OCI-LY7 (cell line): ENCODE measurements at regions not wholly inside any gene's neighbourhood (a gene's known extent, or its start where the extent isn't known, plus 50 kb on each side); places are given as distances from the start of the nearest gene placed in this dataset.

Experiments used
- BruUV-seq: library from RNA; stranded (reverse); fragments of 400-500 nt; replicated peaks from 2 replicates; lab custom pipeline; 2021; lab: Mats Ljungman, UMichigan
- CTCF ChIA-PET: fragments of 300-600 bp; sonication (Branson Sonifier 250); formaldehyde crosslinking; loops from one replicate; lab custom pipeline; 2022; ENCODE audit warnings: antibody characterized with exemption; ENCODE audit not compliant: unreplicated experiment; lab: Charles Lee
- POLR2A ChIA-PET: fragments of 300-600 bp; sonication (Branson Sonifier 250); formaldehyde crosslinking; loops from one replicate; lab custom pipeline; 2022; ENCODE audit warnings: antibody characterized with exemption; lab: Charles Lee
- DNase-seq: peaks from one replicate; pipeline ENCODE4 v3.0.0-alpha.2; 2015; ENCODE audit warnings: low spot score
- H2AFZ ChIP-seq: fragments of 200-600 bp; sonication (generic), shearing (Covaris generic); 2 replicates; pipeline ENCODE4 v1.6.1; 2014; ENCODE audit warnings: mild to moderate bottlenecking, antibody characterized with exemption, low read length, moderate library complexity
- H3K27ac ChIP-seq: fragments of 200-600 bp; sonication (generic); 2 replicates; pipeline ENCODE4 v1.5.1; 2014; ENCODE audit warnings: mixed run types, low read depth, mild to moderate bottlenecking, moderate library complexity, low read length, inconsistent platforms; ENCODE audit not compliant: poor library complexity, severe bottlenecking
- H3K36me3 ChIP-seq: fragments of 200-600 bp; sonication (generic); 2 replicates; pipeline ENCODE4 v1.6.1; 2014; ENCODE audit warnings: mild to moderate bottlenecking, antibody characterized with exemption, low read length, moderate library complexity, mixed read lengths; ENCODE audit not compliant: insufficient read depth
- H3K4me1 ChIP-seq: fragments of 200-600 bp; sonication (generic); 2 replicates; pipeline ENCODE4 v1.5.1; 2014; ENCODE audit warnings: mild to moderate bottlenecking, low read length; ENCODE audit not compliant: insufficient read depth, poor library complexity, severe bottlenecking
- H3K4me2 ChIP-seq: fragments of 200-600 bp; sonication (generic); 2 replicates; pipeline ENCODE4 v1.6.1; 2014; ENCODE audit warnings: mild to moderate bottlenecking, low read length
- H3K4me3 ChIP-seq: fragments of 200-600 bp; sonication (generic); 2 replicates; pipeline ENCODE4 v1.5.1; 2014; ENCODE audit warnings: mild to moderate bottlenecking, low read depth, low read length; ENCODE audit not compliant: poor library complexity, severe bottlenecking
- H3K79me2 ChIP-seq: fragments of 200-600 bp; sonication (generic); 2 replicates; pipeline ENCODE4 v1.6.1; 2016; ENCODE audit warnings: low read depth, mild to moderate bottlenecking, low read length, moderate library complexity, mixed read lengths; ENCODE audit not compliant: insufficient read depth
- H3K9me2 ChIP-seq: fragments of 200-600 bp; sonication (generic); 2 replicates; pipeline ENCODE4 v1.6.1; 2016; ENCODE audit warnings: mild to moderate bottlenecking, low read length, mixed read lengths; ENCODE audit not compliant: insufficient read depth
- H3K9me3 ChIP-seq: fragments of 200-600 bp; sonication (generic); 2 replicates; pipeline ENCODE4 v1.6.1; 2014; ENCODE audit warnings: mild to moderate bottlenecking, mixed run types, low read length, mixed read lengths
- H4K20me1 ChIP-seq: fragments of 200-600 bp; sonication (generic); 2 replicates; pipeline ENCODE4 v1.6.1; 2014; ENCODE audit warnings: mild to moderate bottlenecking, antibody characterized with exemption, low read length, moderate library complexity, mixed read lengths; ENCODE audit not compliant: insufficient read depth
- CTCF ChIP-seq: fragments of 200-600 bp; sonication (generic); conservative IDR thresholded peaks from 2 replicates; pipeline ENCODE4 v1.5.1; 2014; ENCODE audit warnings: mild to moderate bottlenecking, antibody characterized with exemption, low read length, moderate library complexity, mixed read lengths
- EZH2phosphoT487 ChIP-seq: fragments of 200-600 bp; sonication (generic); IDR thresholded peaks from 2 replicates; pipeline ENCODE4 v1.6.1; 2018; ENCODE audit warnings: low read depth, borderline replicate concordance, mild to moderate bottlenecking, mixed run types, antibody characterized with exemption, low read length, moderate library complexity, mixed read lengths
- intact Hi-C: fragments of 100-400 bp; cut with micrococcal nuclease; formaldehyde crosslinking; loops from one replicate; pipeline ENCODE4 v1.10.0; 2022; ENCODE audit not compliant: unreplicated experiment

GRCh38 chr5:40089269-40089668 is 590.4 kb upstream of the PTGER4 start:
- peaks cover 24% of the 10 kb centered on the region for H3K9me3 ChIP-seq
- no peaks in the 10 kb centered on the region for H3K9me2 ChIP-seq
- CTCF ChIA-PET, result no interaction called here
- BruUV-seq, result no TSS peak
- no peak overlapping the region for H3K27ac ChIP-seq
- H2AFZ ChIP-seq, result no peak overlapping the region
- H3K79me2 ChIP-seq, result no peaks in the 10 kb centered on the region
- H3K4me1 ChIP-seq, result no peaks in the 10 kb centered on the region
- no peaks in the 10 kb centered on the region for H4K20me1 ChIP-seq
- H3K36me3 ChIP-seq, result no peaks in the 10 kb centered on the region
- H3K4me2 ChIP-seq, result no peak overlapping the region
- no peak overlapping the region for H3K4me3 ChIP-seq
- peak; percentile 60 for DNase-seq
- TF ChIP-seq CTCF (no peak), EZH2phosphoT487 (no peak)
- POLR2A ChIA-PET, result no interaction called here
- intact Hi-C loops, result no loop called here

GRCh38 chr5:40084614-40085013 is 595.1 kb upstream of the PTGER4 start:
- CTCF ChIA-PET, result no interaction called here

More at GRCh38 chr5:40084614-40085013, 595.1 kb upstream of the PTGER4 start:
- no peaks in the 10 kb centered on the region for H3K79me2 ChIP-seq
- no peaks in the 10 kb centered on the region for H3K4me1 ChIP-seq
- no peak overlapping the region for H3K27ac ChIP-seq
- no peak overlapping the region for H3K4me2 ChIP-seq
- H3K36me3 ChIP-seq, result no peaks in the 10 kb centered on the region
- H3K4me3 ChIP-seq, result no peak overlapping the region
- BruUV-seq, result no TSS peak
- TF ChIP-seq EZH2phosphoT487 (no peak), CTCF (no peak)
- no peak overlapping the region for H2AFZ ChIP-seq
- no peak for DNase-seq
- no peaks in the 10 kb centered on the region for H3K9me2 ChIP-seq
- POLR2A ChIA-PET, result interaction anchor here (0.5 kb wide), 1 partner anchor 46 kb away, joined by 3 read pairs; no protein-coding TSS in a partner anchor
- intact Hi-C loops, result no loop called here
- H3K9me3 ChIP-seq, result peaks cover 6% of the 10 kb centered on the region
- H4K20me1 ChIP-seq, result no peaks in the 10 kb centered on the region
